MCF 10A (cell line): ENCODE measurements at regions not wholly inside any gene's neighbourhood (a gene's known extent, or its start where the extent isn't known, plus 50 kb on each side); places are given as distances from the start of the nearest gene placed in this dataset.

Experiments
- BruUV-seq: library from RNA; stranded (reverse); fragments of 400-500 nt; replicated peaks from 2 replicates; lab custom pipeline; 2021; lab: Mats Ljungman, UMichigan
- CTCF ChIA-PET: fragments of 300-600 bp; sonication (Branson Sonifier 250); formaldehyde crosslinking; extraction: SDS; loops from one replicate; lab custom pipeline; 2021; ENCODE audit warnings: antibody characterized with exemption, inconsistent platforms; lab: Yijun Ruan, JAX
- POLR2A ChIA-PET: fragments of 300-600, 350-650 bp; sonication (Branson Sonifier 250); formaldehyde crosslinking; extraction: SDS; loops from one replicate; lab custom pipeline; 2020; ENCODE audit warnings: antibody characterized with exemption, inconsistent platforms; lab: Yijun Ruan, JAX
- DNase-seq: peaks from one replicate; pipeline ENCODE4 v3.0.0-alpha.2; 2018; ENCODE audit not compliant: unreplicated experiment
- H3K27ac Mint-ChIP-seq: one replicate; pipeline ENCODE4 v1.8.0; 2022; ENCODE audit warnings: mild to moderate bottlenecking, low read depth, mixed read lengths; ENCODE audit not compliant: unreplicated experiment
- H3K27me3 Mint-ChIP-seq: one replicate; pipeline ENCODE4 v1.8.0; 2022; ENCODE audit warnings: mixed read lengths; ENCODE audit not compliant: insufficient read depth, unreplicated experiment
- H3K36me3 Mint-ChIP-seq: one replicate; pipeline ENCODE4 v1.8.0; 2022; ENCODE audit warnings: mild to moderate bottlenecking, moderate library complexity, mixed read lengths; ENCODE audit not compliant: insufficient read depth, unreplicated experiment
- H3K4me1 Mint-ChIP-seq: one replicate; pipeline ENCODE4 v1.8.0; 2022; ENCODE audit warnings: mixed read lengths; ENCODE audit not compliant: insufficient read depth, unreplicated experiment
- H3K4me3 Mint-ChIP-seq: one replicate; pipeline ENCODE4 v1.8.0; 2022; ENCODE audit warnings: mild to moderate bottlenecking, moderate library complexity, mixed read lengths; ENCODE audit not compliant: unreplicated experiment
- H3K9me3 Mint-ChIP-seq: one replicate; pipeline ENCODE4 v1.8.0; 2022; ENCODE audit warnings: mixed read lengths; ENCODE audit not compliant: unreplicated experiment
- CTCF ChIP-seq: fragments of 200-600 bp; IDR thresholded peaks from one replicate; pipeline ENCODE4 v1.8.0; 2022; ENCODE audit warnings: antibody characterized with exemption, mild to moderate bottlenecking; ENCODE audit not compliant: unreplicated experiment
- intact Hi-C: fragments of 100-400 bp; cut with micrococcal nuclease; formaldehyde crosslinking; loops from 2 replicates; pipeline ENCODE4 v1.14.1; 2022

- ChIA-PET CTCF (no interaction called here), POLR2A (interaction anchor here (0.8 kb wide), 1 partner anchor 14 kb away, joined by 3 read pairs; no protein-coding TSS in a partner anchor)
- H3K27me3 Mint-ChIP-seq, result no peaks in the 10 kb centered on the region
- no peaks in the 10 kb centered on the region for H3K36me3 Mint-ChIP-seq
- DNase-seq, result no peak
- no TSS peak for BruUV-seq
- no peak overlapping the region for H3K27ac Mint-ChIP-seq
- TF ChIP-seq CTCF, result no peak
- H3K9me3 Mint-ChIP-seq, result no peaks in the 10 kb centered on the region
- intact Hi-C loops, result no loop called here
- H3K4me3 Mint-ChIP-seq, result no peak overlapping the region
- H3K4me1 Mint-ChIP-seq, result no peaks in the 10 kb centered on the region
These were observed 376.4 kb upstream of the GNPDA2 start for GRCh38 chr4:45102716-45103115.

GRCh38 chr4:45100956-45101818 is 374.8 kb upstream of the GNPDA2 start:
- Mint-ChIP-seq H3K36me3 (no peaks in the 10 kb centered on the region), H3K4me1 (no peaks in the 10 kb centered on the region), H3K27me3 (no peaks in the 10 kb centered on the region), H3K9me3 (no peaks in the 10 kb centered on the region), H3K4me3 (no peak overlapping the region), H3K27ac (no peak overlapping the region)
- CTCF ChIA-PET, result interaction anchor here (0.6 to 1.0 kb wide), 4 partner anchors 141 to 337 kb away, joined by 3 read pairs; no protein-coding TSS in a partner anchor
- no peak for TF ChIP-seq CTCF
- POLR2A ChIA-PET, result no interaction called here
- no TSS peak for BruUV-seq
- peak; percentile 23 for DNase-seq
- intact Hi-C loops, result no loop called here

DNA sequence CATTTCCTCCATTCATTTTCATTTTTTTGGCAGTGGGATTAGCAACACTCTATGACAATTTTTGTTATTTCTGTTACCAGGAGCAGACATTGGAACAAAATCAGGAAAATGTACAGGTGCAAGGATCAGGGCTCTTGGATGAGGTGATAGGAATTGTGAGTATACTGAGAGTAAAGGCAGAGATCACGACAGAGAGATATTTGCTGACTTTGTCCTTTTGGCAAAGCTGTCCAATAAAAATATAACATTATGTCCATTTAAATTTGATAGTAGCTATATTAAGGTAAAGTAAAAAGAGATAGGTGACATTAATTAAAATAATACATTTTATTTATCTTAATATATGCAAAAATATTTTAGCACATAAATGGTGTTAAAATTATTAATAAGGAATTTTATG is 373.1 kb upstream of the GNPDA2 start:
- intact Hi-C loops, result no loop called here
- BruUV-seq, result no TSS peak
- no peaks in the 10 kb centered on the region for H3K4me1 Mint-ChIP-seq

More for the DNA sequence above, 373.1 kb upstream of the GNPDA2 start:
- H3K27me3 Mint-ChIP-seq, result no peaks in the 10 kb centered on the region
- no peak for TF ChIP-seq CTCF
- ChIA-PET CTCF (interaction anchor here (0.6 to 0.8 kb wide), 3 partner anchors 14 to 322 kb away, joined by 3 to 7 read pairs (median 3); no protein-coding TSS in a partner anchor), POLR2A (interaction anchor here (0.9 kb wide), 1 partner anchor 1016 kb away, joined by 4 read pairs; no protein-coding TSS in a partner anchor)
- no peaks in the 10 kb centered on the region for H3K36me3 Mint-ChIP-seq
- DNase-seq, result no peak
- H3K27ac Mint-ChIP-seq, result no peak overlapping the region
- H3K4me3 Mint-ChIP-seq, result no peak overlapping the region
- H3K9me3 Mint-ChIP-seq, result peaks cover 5% of the 10 kb centered on the region
